HG03571 (cell line): ENCODE measurements at regions not wholly inside any gene's neighbourhood (a gene's known extent, or its start where the extent isn't known, plus 50 kb on each side); places are given as distances from the start of the nearest gene placed in this dataset.

Experiments used
- ATAC-seq: cut with Tn5 transposase; IDR thresholded peaks from one replicate; pipeline ENCODE4 v1.9.1; 2021; ENCODE audit not compliant: unreplicated experiment

DNA sequence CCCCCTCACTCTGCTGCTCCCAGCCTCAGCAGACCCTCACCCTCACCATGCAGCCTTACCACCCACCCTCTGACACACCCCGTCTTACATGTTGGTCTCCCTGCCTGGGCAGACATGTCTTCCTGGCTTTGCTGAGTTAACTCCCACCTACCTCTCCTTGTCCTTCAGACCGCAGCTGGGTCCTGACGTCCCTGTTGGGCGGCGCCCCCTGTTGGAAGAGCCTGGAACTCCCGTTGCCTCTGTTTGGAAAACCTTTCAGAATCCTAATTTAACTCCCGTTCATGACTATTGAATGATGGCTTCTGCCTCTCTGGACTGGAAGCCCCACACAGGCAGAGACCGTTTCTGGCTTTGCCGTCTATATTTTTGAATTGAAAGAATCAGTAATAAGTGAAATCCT, 245.1 kb downstream of the MYLK4 start:
- ATAC-seq: no peak

DNA sequence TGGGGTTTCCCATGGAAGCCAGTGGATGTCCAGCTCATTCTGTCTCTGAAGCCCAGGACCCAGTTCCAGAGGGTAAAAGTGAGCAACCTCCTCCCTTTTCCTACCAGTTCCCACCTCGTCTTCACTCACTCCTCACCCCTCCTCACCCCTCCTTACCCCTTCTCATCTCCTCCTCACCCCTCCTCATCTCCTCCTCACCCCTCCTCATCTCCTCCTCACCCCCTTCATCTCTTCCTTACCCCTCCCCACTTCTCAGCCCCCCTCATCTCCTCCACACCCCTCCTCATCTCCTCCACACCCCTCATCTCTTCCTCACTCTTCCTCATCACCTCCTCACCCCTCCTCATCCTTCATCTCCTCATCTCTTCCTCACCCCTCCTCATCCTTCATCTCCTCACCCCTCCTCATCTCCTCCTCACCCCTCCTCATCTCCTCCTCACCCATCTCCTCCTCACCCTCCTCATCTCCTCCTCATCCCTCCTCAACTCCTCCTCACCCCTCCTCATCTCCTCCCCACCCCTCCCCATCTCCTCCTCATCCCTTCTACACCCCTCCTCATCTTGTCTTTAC, 246.1 kb downstream of the MYLK4 start:
- ATAC-seq: no peak

DNA sequence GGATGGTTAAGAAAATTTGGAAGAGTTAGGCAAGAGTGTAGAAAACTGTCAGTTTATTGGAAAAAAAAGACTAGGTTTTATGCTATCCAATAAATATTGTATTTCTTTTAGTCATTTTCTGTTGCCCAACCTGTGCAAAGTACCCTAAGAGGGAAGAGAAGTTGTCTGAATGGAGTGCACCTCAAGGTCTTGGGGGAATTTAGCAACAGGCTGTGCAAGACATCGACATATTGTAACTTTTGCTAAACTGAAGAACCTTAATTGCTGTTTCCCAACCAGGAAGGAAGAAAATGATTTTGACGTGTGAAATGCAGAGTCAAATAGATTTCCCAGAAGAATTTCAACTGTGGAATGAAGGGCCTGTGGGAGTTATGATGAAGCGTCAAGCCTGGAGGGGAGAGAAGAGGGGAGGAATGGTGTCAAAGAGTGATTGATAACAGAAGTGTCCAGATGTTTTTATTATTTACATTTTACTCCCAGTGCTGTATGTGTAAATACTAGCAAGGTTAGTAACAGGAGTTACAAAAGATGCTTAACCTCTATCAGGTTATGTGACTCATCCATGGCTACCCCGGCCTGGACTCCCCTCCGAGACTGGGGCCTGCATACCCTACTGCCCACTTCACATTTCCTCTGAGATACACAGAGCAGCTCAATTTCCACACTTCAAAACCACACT, 246.8 kb downstream of the MYLK4 start:
- ATAC-seq: no peak

DNA sequence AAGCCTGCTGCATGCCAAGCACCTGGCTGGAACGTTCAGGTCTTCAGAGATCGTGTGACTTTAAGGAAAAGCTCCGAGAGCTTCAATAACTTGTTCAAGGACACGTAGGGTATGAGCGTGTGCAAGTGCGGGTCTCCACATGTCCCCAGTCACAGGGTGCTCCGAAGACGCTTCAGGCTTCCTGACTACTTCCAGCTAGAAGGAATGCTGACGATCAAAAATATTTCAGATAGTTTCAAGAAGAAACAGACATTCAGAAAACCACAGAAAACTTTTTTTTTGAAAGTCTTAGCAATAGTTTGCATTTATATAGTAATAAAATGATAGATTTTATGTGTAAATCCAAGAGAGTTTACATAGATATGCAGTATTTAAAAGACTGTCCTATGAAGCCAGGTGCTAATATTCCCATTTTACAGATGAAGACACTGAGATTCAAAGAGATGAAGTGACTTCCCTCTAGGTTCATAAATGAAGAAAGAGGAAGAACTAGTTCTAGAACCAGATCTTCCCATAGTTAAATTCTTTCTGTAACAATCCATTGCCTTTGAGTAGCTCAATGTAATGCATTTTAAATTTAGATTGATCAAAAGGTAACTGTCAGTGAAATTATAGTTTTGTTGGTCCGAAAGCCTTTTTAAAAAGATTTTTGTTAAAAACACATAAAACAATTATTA, 247.6 kb downstream of the MYLK4 start:
- ATAC-seq: no peak

DNA sequence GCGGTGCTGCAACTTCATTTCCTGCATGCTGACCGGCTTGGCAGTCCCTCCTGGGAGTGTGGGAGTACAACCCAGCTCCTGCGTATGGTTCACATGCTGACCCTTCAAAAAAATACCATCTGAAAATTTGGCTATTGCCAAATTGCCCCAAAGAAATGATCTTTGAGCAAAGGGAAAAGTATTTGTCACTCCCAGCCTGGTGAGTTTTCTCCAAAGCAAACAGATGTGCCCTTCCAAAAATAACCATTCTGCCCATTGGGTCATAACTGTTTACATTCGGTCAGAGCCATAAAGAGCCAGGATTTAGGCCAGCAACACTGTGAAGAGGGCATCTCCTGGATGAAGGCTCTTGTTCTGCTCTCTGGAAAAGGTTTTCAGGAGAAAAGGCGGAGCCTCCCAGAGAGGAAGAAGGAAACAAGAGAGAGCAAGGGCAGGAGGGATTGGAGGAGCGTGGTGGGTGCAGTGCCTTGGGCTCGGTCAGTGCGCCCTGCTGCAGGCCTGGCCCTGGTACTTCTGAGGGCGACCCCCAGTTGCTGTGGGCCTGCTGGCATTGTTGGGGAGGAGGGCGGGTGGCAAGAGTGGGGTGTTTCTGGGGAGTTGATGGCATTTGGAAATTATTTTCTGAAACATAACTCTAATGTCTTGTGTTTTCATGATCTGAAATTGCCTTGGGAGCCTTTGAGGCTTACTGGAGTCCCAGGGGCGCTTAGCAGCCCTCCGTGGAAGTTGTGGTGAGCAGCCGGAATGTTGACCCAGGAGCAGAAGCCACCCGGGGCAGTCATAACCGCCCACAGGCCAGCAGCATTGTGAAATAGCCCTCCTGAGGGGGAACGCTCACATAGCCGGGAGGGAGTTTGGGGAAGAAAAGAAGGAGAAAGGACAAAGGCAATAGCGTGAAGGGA, 248.4 kb downstream of the MYLK4 start:
- ATAC-seq: no peak

DNA sequence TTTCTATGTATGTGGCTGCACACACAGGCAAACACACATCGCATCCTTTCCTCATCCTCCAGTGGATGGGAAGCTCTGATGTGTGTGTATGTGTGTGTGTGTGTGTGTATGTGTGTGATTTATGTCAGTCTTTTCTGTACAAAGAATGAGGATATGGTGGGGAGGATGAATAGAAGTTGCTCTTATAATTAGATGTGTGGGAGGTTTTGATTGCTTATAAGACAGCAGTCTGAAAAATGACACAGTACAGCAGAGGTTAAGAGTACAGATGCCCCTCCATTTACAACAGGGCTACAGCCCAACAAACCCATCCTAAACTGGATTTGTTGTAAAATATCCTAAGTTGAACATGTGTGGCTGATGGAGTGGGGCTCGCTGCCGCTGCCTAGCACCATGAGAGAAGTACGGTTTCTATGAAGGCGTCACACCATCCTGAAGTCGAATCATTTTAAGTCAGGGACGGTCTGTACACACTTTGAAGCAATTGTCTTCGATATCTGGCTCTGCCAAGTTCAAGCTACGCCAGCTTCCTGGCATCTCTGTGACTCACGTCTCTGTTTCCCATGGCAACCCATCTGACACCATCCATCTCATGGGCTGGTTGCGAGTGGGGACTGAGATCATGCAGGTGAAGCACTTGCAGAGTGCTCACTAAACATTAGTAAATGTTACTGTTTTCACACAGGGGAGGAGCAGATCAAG, 252.6 kb downstream of the MYLK4 start:
- no peak for ATAC-seq

DNA sequence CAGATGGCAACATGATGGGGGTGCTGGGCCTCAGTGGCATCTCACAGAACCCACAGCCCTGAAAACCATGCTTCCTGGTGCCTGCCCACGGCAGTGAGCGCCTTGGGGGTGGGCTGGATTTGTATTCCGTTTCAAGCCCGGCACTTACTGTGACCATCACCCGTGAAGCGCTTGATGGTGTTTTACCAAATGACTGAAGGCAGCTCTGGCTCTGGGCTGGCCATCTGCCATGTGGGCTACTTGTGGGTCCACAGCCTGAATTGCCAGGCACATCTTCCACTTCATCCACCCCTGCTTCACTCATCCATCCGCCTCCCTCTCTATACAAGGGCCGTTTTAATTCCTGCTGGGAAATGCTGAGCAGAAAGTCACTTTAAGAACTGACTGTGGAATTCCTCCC, 250.9 kb upstream of the GMDS start:
- ATAC-seq: no peak

DNA sequence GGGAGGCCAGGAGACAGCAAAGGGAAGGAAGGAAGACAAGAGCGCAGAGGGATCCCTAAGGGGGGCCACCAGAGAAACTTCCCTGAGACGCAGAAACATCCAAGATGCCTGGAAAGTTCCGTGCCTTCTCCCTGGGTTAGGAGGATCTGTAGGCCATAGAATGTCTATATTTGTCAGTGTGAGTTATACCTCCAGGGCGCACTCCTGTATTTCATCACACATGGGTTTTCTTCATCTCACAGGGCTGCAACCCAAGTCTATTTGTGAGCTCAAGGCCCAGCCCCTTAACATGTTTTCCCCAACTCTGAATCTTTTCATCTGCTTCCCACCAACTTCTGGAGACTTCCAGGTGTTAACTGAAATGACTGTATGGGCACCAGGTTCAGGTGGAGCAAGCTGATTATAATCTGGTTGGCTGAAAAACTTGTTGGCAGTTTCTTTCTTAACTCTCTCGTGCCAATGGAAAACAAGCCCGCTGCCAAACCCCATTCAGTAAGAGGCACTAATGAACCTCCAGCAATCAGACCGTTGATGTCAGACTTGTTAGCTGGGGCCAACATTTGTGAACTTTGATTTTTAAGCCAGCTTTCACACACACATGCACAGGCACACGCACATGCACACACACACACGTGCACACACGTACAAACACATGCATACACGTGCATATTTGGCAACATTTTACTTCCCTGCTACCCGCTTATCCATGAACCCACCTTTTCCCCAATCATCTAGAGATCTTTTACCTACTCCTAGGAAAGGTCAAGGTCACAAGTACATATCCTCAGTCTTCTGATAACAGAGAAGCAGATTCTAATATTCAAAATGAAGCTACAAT, 247.5 kb upstream of the GMDS start:
- no peak for ATAC-seq

DNA sequence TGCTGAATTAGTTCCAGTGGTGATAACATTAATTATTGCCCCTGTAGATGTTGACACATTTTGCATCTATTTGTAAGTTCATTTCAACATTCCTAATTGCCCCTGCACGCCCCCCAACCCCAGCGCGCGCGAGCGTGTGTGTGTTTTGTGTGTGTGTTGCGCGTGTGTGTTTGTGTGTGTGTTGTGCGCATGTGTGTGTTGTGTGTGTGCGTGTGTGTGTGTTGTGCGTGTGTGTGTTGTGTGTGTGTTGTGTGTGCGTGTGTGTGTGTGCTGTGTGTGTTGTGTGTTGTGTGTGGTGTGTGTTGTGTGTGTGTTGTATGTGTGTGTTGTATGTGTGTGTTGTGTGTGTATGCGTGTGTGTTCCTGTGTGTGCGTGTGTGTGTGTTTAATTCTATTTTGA, 245.7 kb upstream of the GMDS start:
- ATAC-seq: no peak

DNA sequence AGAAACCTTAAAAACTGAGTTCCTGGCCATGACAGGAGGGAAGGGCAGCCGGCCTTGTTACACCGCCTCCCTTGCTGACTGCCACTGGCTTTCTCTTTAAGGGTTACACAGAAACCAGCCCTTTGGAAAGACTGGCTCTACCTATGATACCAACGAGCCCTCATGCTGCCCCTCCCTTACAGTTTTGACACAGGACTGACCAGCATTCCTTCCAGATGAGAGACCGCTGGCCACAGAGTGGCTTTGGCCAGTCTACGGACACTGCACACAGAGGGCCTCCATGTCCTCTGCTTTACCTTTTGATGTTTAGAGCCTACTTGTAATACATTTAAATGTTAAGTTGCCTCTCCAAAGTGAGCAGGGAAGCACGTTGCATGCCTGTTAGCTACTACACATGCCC, 243.2 kb upstream of the GMDS start:
- no peak for ATAC-seq

DNA sequence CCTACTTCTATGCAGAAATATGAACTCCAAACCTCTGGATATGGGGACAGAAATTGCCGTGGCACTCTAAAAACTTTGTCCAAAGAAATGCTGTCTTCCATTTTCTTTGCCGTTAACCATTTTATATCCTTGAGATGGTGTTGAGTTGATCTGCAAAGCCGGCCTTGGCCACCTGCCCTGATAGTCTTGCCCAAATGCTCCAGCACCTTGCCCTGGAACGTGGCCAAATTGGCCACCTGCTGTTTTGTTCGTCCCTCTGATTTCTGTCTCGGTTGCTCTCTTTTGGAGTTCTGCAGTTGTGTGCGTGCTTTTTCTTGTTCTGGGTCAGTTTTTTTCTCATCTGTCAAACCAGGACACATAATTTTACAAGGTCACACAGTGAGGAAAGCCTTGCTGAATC, 239.7 kb upstream of the GMDS start:
- no peak for ATAC-seq

DNA sequence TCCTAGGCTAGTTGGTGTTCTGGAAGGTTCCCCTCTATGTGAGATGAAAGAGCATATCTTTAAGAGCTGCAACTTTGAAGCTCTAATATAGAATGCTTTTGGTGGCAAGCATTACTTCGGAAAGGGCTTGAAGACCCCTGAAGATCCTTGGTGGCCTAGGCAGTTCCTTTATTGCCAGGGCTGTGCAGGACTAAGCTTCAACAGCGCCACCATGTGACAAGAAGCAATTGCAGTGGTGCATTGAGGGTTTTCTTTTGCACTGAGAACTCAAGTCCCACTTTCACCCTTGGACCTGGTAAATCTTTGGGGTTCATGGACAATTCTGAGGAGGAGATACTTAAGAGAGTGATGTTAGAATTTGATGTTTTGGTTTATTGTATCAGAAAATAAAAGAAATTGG, 237.4 kb upstream of the GMDS start:
- ATAC-seq: no peak

DNA sequence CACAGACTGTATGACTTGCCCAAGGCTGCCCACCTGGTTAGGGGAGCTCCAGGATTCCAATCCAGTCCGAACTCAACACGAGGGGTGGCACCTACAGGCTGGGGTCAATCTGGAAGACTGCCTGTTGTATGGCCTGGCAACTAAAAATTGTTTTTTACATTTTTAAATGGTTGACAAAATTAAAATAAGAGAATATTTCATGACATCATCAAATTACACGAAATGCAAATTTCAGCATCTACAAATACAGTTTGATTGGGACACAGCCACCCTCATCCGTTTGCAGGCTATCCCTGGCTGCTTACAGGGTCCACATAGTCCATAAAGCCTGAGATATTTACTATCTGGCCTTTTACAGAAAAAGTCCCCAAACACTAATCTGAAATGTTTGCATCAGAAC, 235.9 kb upstream of the GMDS start:
- ATAC-seq: no peak

DNA sequence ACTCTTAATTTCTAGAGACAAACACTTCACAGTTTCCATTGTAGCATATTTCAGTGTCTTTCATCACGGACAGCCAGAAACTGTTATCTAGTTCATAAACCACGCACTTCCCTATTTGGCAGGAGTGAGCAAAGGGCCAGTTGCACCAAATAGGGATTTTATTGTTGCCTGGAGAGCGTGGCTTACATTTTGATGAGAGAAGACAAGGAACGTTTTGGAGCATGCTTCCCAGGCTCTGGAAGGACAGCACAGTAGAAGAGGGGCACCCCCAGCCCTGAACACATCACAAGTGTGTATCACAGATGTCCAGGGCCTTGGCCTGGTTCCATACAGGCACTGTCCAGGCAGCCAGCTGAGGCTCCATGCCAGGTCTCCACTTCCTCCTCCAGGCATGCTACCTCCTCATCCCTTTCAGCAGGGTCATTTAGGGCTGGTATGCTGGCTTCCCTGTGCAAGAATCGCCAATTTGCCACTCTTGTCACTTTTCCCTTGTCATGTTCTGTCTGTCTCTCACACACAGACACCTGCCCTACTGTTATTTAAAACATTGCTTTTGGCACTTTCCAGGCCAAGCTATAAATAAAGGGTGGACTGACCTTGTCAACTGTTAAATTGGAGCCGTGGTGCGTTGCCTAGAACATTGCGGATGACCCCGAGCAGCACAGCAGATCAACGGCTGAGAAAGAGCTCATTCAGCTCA, 235.0 kb upstream of the GMDS start:
- no peak for ATAC-seq

DNA sequence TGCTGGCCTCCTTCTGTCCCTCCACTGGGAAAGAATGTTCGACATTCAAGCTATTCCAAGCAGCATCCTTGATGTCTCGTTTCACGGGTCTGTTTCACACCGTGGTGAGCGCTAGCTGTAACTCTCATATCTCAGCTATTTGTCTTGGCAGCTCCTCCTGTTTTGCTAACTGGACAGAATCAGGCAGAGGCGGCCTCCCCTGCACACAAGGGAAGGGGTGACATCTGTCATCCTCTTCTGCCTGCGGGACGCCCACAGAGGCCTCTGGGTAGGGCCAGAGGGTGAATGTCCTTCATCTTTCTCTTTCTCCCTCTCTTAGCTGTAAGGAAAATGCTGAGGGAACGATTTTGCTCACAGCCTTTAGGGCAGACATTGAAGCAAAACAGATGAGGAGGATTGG, 232.8 kb upstream of the GMDS start:
- ATAC-seq: no peak

DNA sequence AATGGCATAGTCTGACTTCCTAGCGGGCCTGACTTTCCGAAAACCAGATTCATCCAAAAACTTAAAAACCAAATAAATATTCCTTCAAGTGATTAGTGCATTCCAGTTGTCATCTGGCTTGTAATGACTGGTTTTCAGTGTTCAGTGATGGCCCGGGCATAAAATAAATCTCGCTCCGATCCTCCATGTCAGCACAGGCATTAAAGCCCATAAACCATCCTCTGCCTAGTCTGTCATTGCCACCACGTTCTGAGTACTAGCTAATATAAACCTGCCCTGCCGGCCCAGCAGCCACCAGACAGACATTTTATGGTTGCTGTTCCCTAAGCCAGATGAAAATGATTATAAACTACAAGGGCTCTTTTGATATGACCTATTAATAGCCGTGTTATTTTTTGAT, 232.3 kb upstream of the GMDS start:
- no peak for ATAC-seq

DNA sequence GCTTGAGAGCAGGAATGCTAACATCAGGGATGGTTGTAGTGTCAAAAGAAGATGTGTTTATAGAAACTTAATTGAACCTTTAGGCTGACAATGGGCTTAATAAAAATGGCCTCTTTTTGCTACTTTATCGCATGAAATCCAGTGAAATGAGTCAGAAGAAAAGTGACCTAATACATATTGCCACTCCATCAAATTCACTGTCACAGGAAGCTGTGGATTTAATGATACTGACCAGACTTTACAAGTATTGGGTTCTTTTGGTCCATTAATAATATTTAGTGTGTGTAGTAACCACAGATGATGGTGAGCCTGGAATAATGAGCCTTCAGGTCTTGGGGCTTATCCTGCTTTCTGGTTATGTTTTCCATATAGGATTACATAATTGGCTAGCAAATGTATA, 231.8 kb upstream of the GMDS start:
- ATAC-seq: no peak

DNA sequence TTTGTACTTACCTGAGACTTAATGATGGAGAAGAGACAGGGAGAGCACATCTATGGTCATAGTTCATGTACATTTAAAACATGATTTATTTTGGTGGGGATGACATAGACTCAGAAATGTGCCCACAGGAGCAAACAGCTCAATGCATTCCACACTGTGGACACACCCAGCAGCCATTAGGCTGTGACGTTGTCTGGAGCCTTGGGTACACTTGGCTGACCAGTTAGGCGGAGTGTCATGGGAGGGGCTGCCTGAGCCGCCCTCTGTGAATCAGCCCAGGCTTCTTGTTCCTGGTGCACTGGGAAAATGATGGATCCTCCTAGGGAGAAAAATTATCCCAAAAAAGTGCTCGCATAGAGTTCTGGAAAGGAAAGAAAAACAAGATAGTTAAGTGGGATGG, 231.0 kb upstream of the GMDS start:
- ATAC-seq: no peak

DNA sequence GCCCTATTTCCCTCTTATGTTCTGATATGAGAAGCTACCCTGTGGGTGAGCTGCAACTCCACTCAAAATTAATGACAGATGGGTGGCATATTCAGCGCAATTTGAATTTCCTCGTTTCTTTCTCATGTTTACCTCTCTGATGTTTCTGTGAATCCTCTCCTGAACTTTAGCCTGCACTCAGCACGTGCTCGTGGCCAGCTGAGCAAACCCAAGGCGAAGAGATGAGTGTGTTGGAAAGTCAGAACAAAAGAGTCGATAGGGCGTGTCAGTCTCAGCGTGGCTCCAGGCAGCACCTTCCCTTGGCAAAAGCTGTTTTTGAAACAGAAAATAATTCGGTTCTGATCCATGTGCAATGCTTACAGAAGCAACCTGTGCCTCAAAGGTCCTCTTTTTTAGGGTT, 226.1 kb upstream of the GMDS start:
- ATAC-seq: no peak

DNA sequence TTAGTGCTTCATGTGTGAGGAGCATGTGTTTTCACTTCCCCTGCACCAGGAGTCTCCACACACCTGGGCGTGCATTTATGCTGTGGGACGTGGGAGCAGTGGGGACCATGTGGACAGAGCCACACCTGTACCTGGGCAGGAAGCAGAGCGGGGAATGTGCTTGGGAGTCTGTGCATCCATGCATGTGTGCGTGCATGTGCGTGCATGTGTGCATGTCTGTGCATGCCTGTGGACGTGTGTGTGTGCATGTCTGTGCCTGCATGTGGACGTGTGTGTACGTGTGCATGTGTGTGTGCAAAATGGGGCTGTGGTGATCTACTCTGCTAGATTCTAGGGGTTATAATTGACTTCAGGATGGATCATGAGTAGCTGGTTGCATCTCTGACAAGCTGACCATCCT, 224.0 kb upstream of the GMDS start:
- no peak for ATAC-seq
